Caco-2 (cell line): ENCODE measurements at regions not wholly inside any gene's neighbourhood (a gene's known extent, or its start where the extent isn't known, plus 50 kb on each side); places are given as distances from the start of the nearest gene placed in this dataset.

Experiments used
- BruUV-seq: library from RNA; stranded (reverse); fragments of 400-500 nt; replicated peaks from 2 replicates; lab custom pipeline; 2021; lab: Mats Ljungman, UMichigan
- CTCF ChIA-PET: fragments of 300-600 bp; sonication (Branson Sonifier 250); formaldehyde crosslinking; loops from one replicate; lab custom pipeline; 2022; ENCODE audit warnings: antibody characterized with exemption; lab: Charles Lee
- POLR2A ChIA-PET: fragments of 300-600 bp; sonication (Branson Sonifier 250); formaldehyde crosslinking; loops from one replicate; lab custom pipeline; 2022; ENCODE audit warnings: antibody characterized with exemption; lab: Charles Lee
- DNase-seq, 2 experiments: peaks; one replicate each; pipeline versions ENCODE4 v3.0.0 to v3.0.0-alpha.2; 2020 to 2022
- H3K27me3 ChIP-seq: replicated peaks from 2 replicates; pipeline ENCODE4 v1.6.0; 2011; ENCODE audit warnings: low read length; ENCODE audit not compliant: control insufficient read depth, insufficient read depth
- H3K36me3 ChIP-seq: 2 replicates; pipeline ENCODE4 v1.5.1; 2011; ENCODE audit warnings: low read length; ENCODE audit not compliant: control insufficient read depth, insufficient read depth
- H3K4me1 ChIP-seq: fragments of 250-450 bp; sonication (Bioruptor Pico); 2 replicates; pipeline ENCODE4 v1.5.1; 2020; ENCODE audit warnings: mild to moderate bottlenecking
- H3K4me3 ChIP-seq: 2 replicates; pipeline ENCODE4 v1.5.1; 2011; ENCODE audit warnings: low read depth, mild to moderate bottlenecking, control low read depth, low read length
- H3K9me3 ChIP-seq: fragments of 250-450 bp; sonication (Bioruptor Pico); 2 replicates; pipeline ENCODE4 v1.5.1; 2020; ENCODE audit warnings: mild to moderate bottlenecking, moderate library complexity
- H3K27ac Mint-ChIP-seq: one replicate; pipeline ENCODE4 v1.8.0; 2022; ENCODE audit warnings: mixed read lengths; ENCODE audit not compliant: unreplicated experiment
- H3K27me3 Mint-ChIP-seq: one replicate; pipeline ENCODE4 v1.8.0; 2022; ENCODE audit warnings: mixed read lengths; ENCODE audit not compliant: insufficient read depth, unreplicated experiment
- H3K36me3 Mint-ChIP-seq: one replicate; pipeline ENCODE4 v1.8.0; 2022; ENCODE audit warnings: mild to moderate bottlenecking, mixed read lengths; ENCODE audit not compliant: insufficient read depth, unreplicated experiment
- H3K4me1 Mint-ChIP-seq: one replicate; pipeline ENCODE4 v1.8.0; 2022; ENCODE audit warnings: low read depth, mixed read lengths; ENCODE audit not compliant: unreplicated experiment
- H3K4me3 Mint-ChIP-seq: one replicate; pipeline ENCODE4 v1.8.0; 2022; ENCODE audit warnings: mild to moderate bottlenecking, moderate library complexity, mixed read lengths; ENCODE audit not compliant: unreplicated experiment
- H3K9me3 Mint-ChIP-seq: one replicate; pipeline ENCODE4 v1.8.0; 2022; ENCODE audit warnings: mixed read lengths; ENCODE audit not compliant: unreplicated experiment
- intact Hi-C: fragments of 100-400 bp; cut with micrococcal nuclease; formaldehyde crosslinking; loops from one replicate; pipeline ENCODE4 v1.10.0; 2022; ENCODE audit not compliant: unreplicated experiment
- TF ChIP-seq, protein P1 (sequence below), 2 experiments: fragments of 200-600 bp in 1 of 2; IDR thresholded peaks; 1 replicate in 1 of 2; 2 replicates in 1 of 2; pipeline versions ENCODE4 v1.5.1 to v1.8.0; 2011 to 2022; ENCODE audit warnings: antibody characterized with exemption in 1 of 2, control low read depth in 1 of 2, inconsistent platforms in 1 of 2, low read depth in 1 of 2, low read length in 1 of 2, mild to moderate bottlenecking in 1 of 2, moderate library complexity in 1 of 2; ENCODE audit not compliant: insufficient read depth in 1 of 2, severe bottlenecking in 1 of 2, unreplicated experiment in 1 of 2

DNA sequence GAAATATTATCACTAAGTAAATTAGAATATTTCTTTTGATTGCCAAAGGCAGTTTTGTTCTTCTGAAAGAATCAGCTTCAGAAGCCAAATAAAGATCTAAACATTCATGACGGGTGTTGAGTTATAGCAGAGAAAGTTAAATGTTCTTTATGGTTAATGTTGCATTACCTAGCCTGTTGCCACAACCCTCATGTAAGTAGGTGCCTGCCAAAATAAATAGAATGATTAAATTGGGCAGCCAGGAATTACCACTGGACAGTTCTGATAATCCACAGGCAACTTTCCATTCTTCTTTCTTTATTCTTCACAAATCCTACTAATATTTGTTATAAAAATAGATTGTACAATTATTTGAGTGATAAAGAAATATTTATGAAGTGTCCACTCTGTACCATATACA, 217.9 kb upstream of the NRIP1 start:
- no peaks in the 10 kb centered on the region for H3K36me3 Mint-ChIP-seq
- Histone ChIP-seq H3K27me3 (no peaks in the 10 kb centered on the region), H3K9me3 (no peaks in the 10 kb centered on the region), H3K36me3 (no peaks in the 10 kb centered on the region), H3K4me3 (no peak overlapping the region), H3K4me1 (no peaks in the 10 kb centered on the region)
- CTCF ChIA-PET = no interaction called here
- no TSS peak for BruUV-seq
- TF ChIP-seq, protein P1, sequence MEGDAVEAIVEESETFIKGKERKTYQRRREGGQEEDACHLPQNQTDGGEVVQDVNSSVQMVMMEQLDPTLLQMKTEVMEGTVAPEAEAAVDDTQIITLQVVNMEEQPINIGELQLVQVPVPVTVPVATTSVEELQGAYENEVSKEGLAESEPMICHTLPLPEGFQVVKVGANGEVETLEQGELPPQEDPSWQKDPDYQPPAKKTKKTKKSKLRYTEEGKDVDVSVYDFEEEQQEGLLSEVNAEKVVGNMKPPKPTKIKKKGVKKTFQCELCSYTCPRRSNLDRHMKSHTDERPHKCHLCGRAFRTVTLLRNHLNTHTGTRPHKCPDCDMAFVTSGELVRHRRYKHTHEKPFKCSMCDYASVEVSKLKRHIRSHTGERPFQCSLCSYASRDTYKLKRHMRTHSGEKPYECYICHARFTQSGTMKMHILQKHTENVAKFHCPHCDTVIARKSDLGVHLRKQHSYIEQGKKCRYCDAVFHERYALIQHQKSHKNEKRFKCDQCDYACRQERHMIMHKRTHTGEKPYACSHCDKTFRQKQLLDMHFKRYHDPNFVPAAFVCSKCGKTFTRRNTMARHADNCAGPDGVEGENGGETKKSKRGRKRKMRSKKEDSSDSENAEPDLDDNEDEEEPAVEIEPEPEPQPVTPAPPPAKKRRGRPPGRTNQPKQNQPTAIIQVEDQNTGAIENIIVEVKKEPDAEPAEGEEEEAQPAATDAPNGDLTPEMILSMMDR (IDR thresholded peaks at IDR 0.05; ENCODE audit: insufficient read depth in 1 of 2, low read depth in 1 of 2, low read length in 1 of 2, severe bottlenecking in 1 of 2, unreplicated experiment in 1 of 2) = no peak
- peaks cover 6% of the 10 kb centered on the region for H3K4me1 Mint-ChIP-seq
- POLR2A ChIA-PET = no interaction called here
- no peak overlapping the region for H3K4me3 Mint-ChIP-seq
- no peak overlapping the region for H3K27ac Mint-ChIP-seq
- H3K27me3 Mint-ChIP-seq = no peaks in the 10 kb centered on the region
- intact Hi-C loops = no loop called here
- peaks cover 19% of the 10 kb centered on the region for H3K9me3 Mint-ChIP-seq
- DNase-seq = no peak

DNA sequence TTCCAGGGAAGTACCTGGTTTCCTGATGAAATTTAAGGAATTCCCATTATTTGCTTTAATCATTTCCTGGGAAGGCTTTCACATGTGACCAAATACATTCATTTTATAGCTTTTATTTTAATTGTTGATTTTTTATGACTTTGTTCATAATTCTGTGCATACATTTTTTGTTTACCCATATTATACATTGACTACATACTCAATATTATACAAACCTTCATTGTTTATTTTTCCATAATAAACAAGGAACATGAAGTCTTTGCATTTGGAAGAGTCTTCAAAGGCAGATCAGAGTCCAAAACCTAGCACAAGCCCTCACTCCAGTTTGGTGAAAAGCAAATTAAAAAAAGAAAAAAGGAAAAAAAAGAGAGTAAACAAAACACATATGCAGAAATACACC, 218.3 kb upstream of the NRIP1 start:
- peaks cover 6% of the 10 kb centered on the region for H3K4me1 Mint-ChIP-seq
- no peaks in the 10 kb centered on the region for H3K9me3 ChIP-seq
- H3K9me3 Mint-ChIP-seq = peaks cover 19% of the 10 kb centered on the region
- no peak overlapping the region for H3K4me3 Mint-ChIP-seq
- no peaks in the 10 kb centered on the region for H3K36me3 ChIP-seq
- TF ChIP-seq, protein P1 (IDR thresholded peaks at IDR 0.05; ENCODE audit: insufficient read depth in 1 of 2, low read depth in 1 of 2, low read length in 1 of 2, severe bottlenecking in 1 of 2, unreplicated experiment in 1 of 2) = no peak
- no peak for DNase-seq
- no peak overlapping the region for H3K27ac Mint-ChIP-seq
- ChIA-PET CTCF (no interaction called here), POLR2A (no interaction called here)
- H3K27me3 Mint-ChIP-seq = no peaks in the 10 kb centered on the region
- no peaks in the 10 kb centered on the region for H3K4me1 ChIP-seq
- intact Hi-C loops = no loop called here
- no peaks in the 10 kb centered on the region for H3K36me3 Mint-ChIP-seq
- H3K4me3 ChIP-seq = no peak overlapping the region
- no TSS peak for BruUV-seq
- H3K27me3 ChIP-seq = no peaks in the 10 kb centered on the region

- Mint-ChIP-seq H3K27ac (no peak overlapping the region), H3K27me3 (no peaks in the 10 kb centered on the region), H3K9me3 (peaks cover 19% of the 10 kb centered on the region), H3K4me3 (no peak overlapping the region), H3K4me1 (peaks cover 6% of the 10 kb centered on the region), H3K36me3 (no peaks in the 10 kb centered on the region)
- TF ChIP-seq, protein P1 (IDR thresholded peaks at IDR 0.05; ENCODE audit: insufficient read depth in 1 of 2, low read depth in 1 of 2, low read length in 1 of 2, severe bottlenecking in 1 of 2, unreplicated experiment in 1 of 2) = no peak
- intact Hi-C loops = no loop called here
- no peak overlapping the region for H3K4me3 ChIP-seq
- no peaks in the 10 kb centered on the region for H3K4me1 ChIP-seq
- POLR2A ChIA-PET = no interaction called here
- DNase-seq = no peak
- no peaks in the 10 kb centered on the region for H3K36me3 ChIP-seq
- H3K9me3 ChIP-seq = no peaks in the 10 kb centered on the region
- CTCF ChIA-PET = no interaction called here
- no TSS peak for BruUV-seq
- no peaks in the 10 kb centered on the region for H3K27me3 ChIP-seq
Measured at GRCh38 chr21:15283789-15284188, 219.0 kb upstream of the NRIP1 start.
